ENCODE measurements at regions not wholly inside any gene's neighbourhood (a gene's known extent, or its start where the extent isn't known, plus 50 kb on each side); places are given as distances from the start of the nearest gene placed in this dataset.
A peak's percentile ranks its signal among the peaks of the same experiment; 100 is the strongest.

DNA sequence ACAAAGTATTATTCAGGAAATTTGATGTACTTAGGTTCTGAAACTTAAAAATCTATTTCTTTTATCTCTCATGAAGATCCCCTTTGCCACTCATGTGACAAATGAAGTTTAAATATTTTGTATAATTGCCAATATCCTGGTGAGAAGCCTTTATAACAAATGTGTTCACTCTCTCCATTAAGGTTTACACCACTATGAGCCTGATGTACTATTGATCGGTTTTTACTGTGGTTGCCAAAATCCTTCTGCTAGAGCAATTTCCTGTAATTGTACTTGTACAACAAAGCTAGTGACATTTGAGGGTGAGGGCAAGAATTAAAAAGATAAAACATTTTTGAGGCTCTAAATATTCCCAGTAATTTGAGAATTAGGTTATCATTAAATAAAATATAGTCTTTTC, 222.3 kb upstream of the CDH19 start:
- DNase-seq (ENCODE audit: low read depth, low spot score): no peak
- in situ Hi-C loops (cut with HindIII; ENCODE audit: low sequenced_read_pairs): no loop called here
- H3K4me3 ChIP-seq (ENCODE audit: low read depth, low read length): no peak overlapping the region
- TF ChIP-seq, protein P1, sequence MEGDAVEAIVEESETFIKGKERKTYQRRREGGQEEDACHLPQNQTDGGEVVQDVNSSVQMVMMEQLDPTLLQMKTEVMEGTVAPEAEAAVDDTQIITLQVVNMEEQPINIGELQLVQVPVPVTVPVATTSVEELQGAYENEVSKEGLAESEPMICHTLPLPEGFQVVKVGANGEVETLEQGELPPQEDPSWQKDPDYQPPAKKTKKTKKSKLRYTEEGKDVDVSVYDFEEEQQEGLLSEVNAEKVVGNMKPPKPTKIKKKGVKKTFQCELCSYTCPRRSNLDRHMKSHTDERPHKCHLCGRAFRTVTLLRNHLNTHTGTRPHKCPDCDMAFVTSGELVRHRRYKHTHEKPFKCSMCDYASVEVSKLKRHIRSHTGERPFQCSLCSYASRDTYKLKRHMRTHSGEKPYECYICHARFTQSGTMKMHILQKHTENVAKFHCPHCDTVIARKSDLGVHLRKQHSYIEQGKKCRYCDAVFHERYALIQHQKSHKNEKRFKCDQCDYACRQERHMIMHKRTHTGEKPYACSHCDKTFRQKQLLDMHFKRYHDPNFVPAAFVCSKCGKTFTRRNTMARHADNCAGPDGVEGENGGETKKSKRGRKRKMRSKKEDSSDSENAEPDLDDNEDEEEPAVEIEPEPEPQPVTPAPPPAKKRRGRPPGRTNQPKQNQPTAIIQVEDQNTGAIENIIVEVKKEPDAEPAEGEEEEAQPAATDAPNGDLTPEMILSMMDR (IDR thresholded peaks at IDR 0.05; ENCODE audit: low read depth, low read length): no peak

- DNase-seq (ENCODE audit: low read depth, low spot score): no peak
- H3K4me3 ChIP-seq (ENCODE audit: low read depth, low read length): no peak overlapping the region
- in situ Hi-C loops (cut with HindIII; ENCODE audit: low sequenced_read_pairs): no loop called here
- TF ChIP-seq, protein P1 (IDR thresholded peaks at IDR 0.05; ENCODE audit: low read depth, low read length): no peak
These were observed 221.5 kb upstream of the CDH19 start for GRCh38 chr18:66825347-66825746.

DNA sequence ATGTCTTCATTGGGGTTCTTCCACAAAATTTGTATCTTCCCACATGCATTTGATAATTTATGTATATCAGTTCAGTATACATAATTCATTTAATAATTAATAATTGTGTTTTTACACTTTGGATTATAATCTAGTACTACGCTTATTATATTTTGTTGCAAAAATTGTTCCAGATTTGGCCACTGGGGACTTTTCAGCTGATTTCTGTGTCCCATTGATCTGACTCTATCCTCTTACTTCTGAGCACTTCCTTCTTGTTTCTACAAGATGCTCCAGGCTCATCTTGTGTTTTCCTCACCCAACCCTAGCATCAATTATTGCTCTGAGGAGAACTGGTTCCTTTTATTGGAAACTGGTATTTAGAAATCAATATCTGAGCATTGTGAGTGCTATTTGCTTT, 215.3 kb upstream of the CDH19 start:
- TF ChIP-seq, protein P1 (IDR thresholded peaks at IDR 0.05; ENCODE audit: low read depth, low read length): peak; percentile 17
- H3K4me3 ChIP-seq (ENCODE audit: low read depth, low read length): no peak overlapping the region
- in situ Hi-C loops (cut with HindIII; ENCODE audit: low sequenced_read_pairs): no loop called here

DNA sequence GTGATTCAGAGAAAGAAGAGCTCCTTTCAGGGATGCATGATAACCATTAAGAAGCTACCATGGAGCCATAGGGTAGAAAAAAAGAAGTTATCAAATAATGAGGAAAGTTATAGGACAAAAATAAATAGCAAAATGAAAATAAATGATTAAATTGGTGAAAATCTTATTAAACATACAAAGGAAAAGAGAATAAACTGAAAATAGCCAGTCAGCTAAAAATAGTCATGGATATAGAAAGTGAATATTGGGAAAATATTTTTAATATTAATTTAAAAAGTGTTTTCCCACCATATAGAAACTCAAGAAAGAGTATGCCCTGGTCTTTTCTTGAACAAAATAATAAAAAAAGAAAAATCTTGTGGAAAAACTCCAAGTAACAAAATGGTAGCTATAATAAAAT, 209.2 kb upstream of the CDH19 start:
- no peak for DNase-seq (ENCODE audit: low read depth, low spot score)
- in situ Hi-C loops (cut with HindIII; ENCODE audit: low sequenced_read_pairs): no loop called here
- TF ChIP-seq, protein P1 (IDR thresholded peaks at IDR 0.05; ENCODE audit: low read depth, low read length): no peak
- no peak overlapping the region for H3K4me3 ChIP-seq (ENCODE audit: low read depth, low read length)

More for the DNA sequence above, 215.3 kb upstream of the CDH19 start:
- no peak for DNase-seq (ENCODE audit: low read depth, low spot score)

DNA sequence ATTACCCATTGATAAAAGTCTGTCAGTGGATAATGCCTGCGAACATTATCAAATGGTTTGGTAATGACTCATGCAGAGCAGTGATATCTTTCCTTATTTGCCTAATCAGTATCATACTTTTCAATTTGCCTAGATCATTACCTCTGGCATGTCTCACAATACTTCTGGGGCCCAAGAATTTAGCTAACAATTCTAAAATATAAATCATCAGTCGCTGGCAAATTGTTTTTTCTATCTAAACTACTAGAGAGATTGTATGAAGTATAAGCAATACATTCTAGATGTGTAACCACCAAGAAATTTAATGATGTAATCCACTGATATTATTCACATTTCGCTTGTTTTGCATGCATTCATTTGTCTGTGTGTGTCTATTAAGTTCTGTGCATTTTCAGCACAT, 191.2 kb upstream of the CDH19 start:
- DNase-seq (ENCODE audit: low read depth, low spot score): peak; percentile 1
- TF ChIP-seq, protein P1 (IDR thresholded peaks at IDR 0.05; ENCODE audit: low read depth, low read length): no peak
- in situ Hi-C loops (cut with HindIII; ENCODE audit: low sequenced_read_pairs): no loop called here
- no peak overlapping the region for H3K4me3 ChIP-seq (ENCODE audit: low read depth, low read length)

DNA sequence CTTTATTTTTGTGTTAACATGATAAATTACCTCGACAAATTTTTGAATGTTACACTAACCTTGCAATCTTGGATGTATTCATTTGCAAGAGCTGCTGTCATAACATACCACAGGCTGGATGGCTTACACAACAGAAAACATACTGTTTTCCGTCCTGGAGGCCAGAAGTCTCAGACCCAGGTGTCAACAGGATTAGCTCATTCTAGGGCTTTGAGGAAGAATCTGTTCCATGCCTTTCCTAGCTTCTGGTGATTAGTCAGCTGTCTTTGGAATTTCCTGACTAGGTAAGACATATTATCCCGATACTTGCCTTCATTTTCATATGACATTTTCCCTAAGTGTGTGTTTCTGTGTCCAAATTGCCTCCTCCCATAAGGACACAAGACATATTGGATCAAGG, 188.6 kb upstream of the CDH19 start:
- in situ Hi-C loops (cut with HindIII; ENCODE audit: low sequenced_read_pairs): no loop called here
- DNase-seq (ENCODE audit: low read depth, low spot score): no peak
- no peak overlapping the region for H3K4me3 ChIP-seq (ENCODE audit: low read depth, low read length)
- TF ChIP-seq, protein P1 (IDR thresholded peaks at IDR 0.05; ENCODE audit: low read depth, low read length): no peak

DNA sequence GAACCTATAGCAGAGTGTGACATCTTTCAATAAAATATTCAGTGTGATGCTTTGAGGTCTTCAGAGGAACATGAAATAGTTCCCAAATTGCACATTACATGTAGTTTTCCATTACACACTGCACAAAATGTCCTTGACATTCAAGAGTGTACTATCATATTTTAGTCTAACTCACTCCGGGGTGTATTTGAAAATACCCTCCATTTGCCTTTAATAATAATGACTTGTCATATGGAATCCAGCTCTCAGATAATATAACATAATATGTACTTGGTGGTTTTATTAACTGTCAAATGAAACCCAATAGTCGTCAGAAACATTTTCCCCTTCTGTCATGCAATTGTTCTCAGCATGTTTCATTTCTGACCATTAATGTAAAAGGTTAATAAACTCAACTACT, 176.7 kb upstream of the CDH19 start:
- H3K4me3 ChIP-seq (ENCODE audit: low read depth, low read length): no peak overlapping the region
- no peak for DNase-seq (ENCODE audit: low read depth, low spot score)
- in situ Hi-C loops (cut with HindIII; ENCODE audit: low sequenced_read_pairs): no loop called here
- TF ChIP-seq, protein P1 (IDR thresholded peaks at IDR 0.05; ENCODE audit: low read depth, low read length): no peak
